ENCODE measurements at regions not wholly inside any gene's neighbourhood (a gene's known extent, or its start where the extent isn't known, plus 50 kb on each side); places are given as distances from the start of the nearest gene placed in this dataset.

GRCh38 chr3:160112996-160113395, 112.2 kb upstream of the C3orf80 start:
- Histone ChIP-seq H2AK5ac (ENCODE audit: low read depth, low read length) (no peak overlapping the region), H2AFZ (ENCODE audit: low read length) (no peak overlapping the region), H4K8ac (ENCODE audit: extremely low read depth, insufficient read depth, low read length) (no peak overlapping the region), H4K5ac (ENCODE audit: insufficient read length, low read depth, low read length) (no peak overlapping the region), H2BK5ac (ENCODE audit: low read depth, low read length) (no peak overlapping the region), H2BK120ac (replicated peaks; ENCODE audit: low read depth, low read length) (no peak overlapping the region), H3K23me2 (ENCODE audit: low read depth, low read length) (no peaks in the 10 kb centered on the region), H3K4me2 (ENCODE audit: insufficient read depth in 1 of 2, low read depth in 2 of 2, low read length in 2 of 2) (no peak overlapping the region), H2BK15ac (ENCODE audit: low read length) (no peak overlapping the region), H3K36me3 (ENCODE audit: control insufficient read depth in 2 of 4, insufficient read depth in 4 of 4, low read length in 3 of 4) (no peaks in the 10 kb centered on the region), H4K91ac (replicated peaks; ENCODE audit: insufficient read length, low read length) (no peak overlapping the region), H3K9ac (replicated peaks in 1 of 4; ENCODE audit: extremely low read depth in 1 of 4, low read depth in 3 of 4, low read length in 3 of 4) (no peak overlapping the region), H3K23ac (ENCODE audit: insufficient read length) (no peak overlapping the region), H2BK12ac (ENCODE audit: low read depth, low read length) (no peak overlapping the region), H3K27ac (ENCODE audit: low read depth, low read length) (no peak overlapping the region), H3K4me3 (ENCODE audit: extremely low read depth in 1 of 4, insufficient read depth in 2 of 4, low read depth in 3 of 4, low read length in 4 of 4) (no peak overlapping the region), H3K4me1 (replicated peaks in 1 of 4; ENCODE audit: control insufficient read depth in 3 of 4, insufficient read depth in 4 of 4, low read length in 3 of 4) (no peaks in the 10 kb centered on the region), H3K79me1 (ENCODE audit: low read depth, low read length) (no peaks in the 10 kb centered on the region), H3K14ac (ENCODE audit: insufficient read length) (no peak overlapping the region), H3K4ac (replicated peaks; ENCODE audit: insufficient read length, low read depth, low read length) (no peak overlapping the region), H3K9me3 (ENCODE audit: insufficient read depth in 2 of 2, low read depth in 1 of 2, low read length in 1 of 2) (no peaks in the 10 kb centered on the region), H2BK20ac (ENCODE audit: low read length) (no peak overlapping the region), H3K56ac (replicated peaks; ENCODE audit: insufficient read length, low read depth, low read length) (no peak overlapping the region), H3K18ac (ENCODE audit: extremely low read depth, low read length) (no peak overlapping the region), H4K20me1 (replicated peaks in 1 of 2; ENCODE audit: control insufficient read depth in 1 of 2, insufficient read depth in 2 of 2, low read length in 2 of 2) (no peaks in the 10 kb centered on the region), H3K79me2 (ENCODE audit: control insufficient read depth in 1 of 2, insufficient read depth in 2 of 2, low read length in 2 of 2) (no peaks in the 10 kb centered on the region), H3K27me3 (replicated peaks in 1 of 4; ENCODE audit: control insufficient read depth in 3 of 4, extremely low read depth in 1 of 4, insufficient read depth in 3 of 4, low read length in 3 of 4) (no peaks in the 10 kb centered on the region)
- 95% methylated on average over 4 of the region's 4 CpGs; no CpG with 5 or more reads in 1 of the 2 experiments for WGBS, 2 experiments (ENCODE audit: extremely low coverage in 1 of 2, insufficient coverage in 1 of 2, insufficient read length in 1 of 2, insufficient replicate concordance in 2 of 2, low coverage in 1 of 2, low lambda C conversion rate in 2 of 2, missing lambda C conversion rate in 1 of 2)
- FAIRE-seq (no peak), DNase-seq (ENCODE audit: low read depth in 1 of 2, low spot score in 2 of 2) (no peak)
- ChIA-PET POLR2A (ENCODE audit: partially characterized antibody) (interaction anchor here (1.7 kb wide), 1 partner anchor 287 kb away, joined by 4 read pairs; no protein-coding TSS in a partner anchor), CTCF (ENCODE audit: partially characterized antibody) (interaction anchor here (1.1 kb wide), 1 partner anchor 74 kb away, joined by 3 read pairs; no protein-coding TSS in a partner anchor)
- TF ChIP-seq EZH2 (IDR thresholded peaks at IDR 0.05; ENCODE audit: low read depth, low read length, severe bottlenecking) (no peak), TEAD4 (IDR thresholded peaks at IDR 0.05; ENCODE audit: low read depth, low read length) (no peak), CREB1 (IDR thresholded peaks at IDR 0.05) (no peak), BRCA1 (IDR thresholded peaks at IDR 0.05; ENCODE audit: low read depth, low read length) (no peak), RNF2 (IDR thresholded peaks at IDR 0.05; ENCODE audit: borderline replicate concordance, low read depth, low read length, missing control alignments, poor library complexity, severe bottlenecking) (no peak), SAP30 (IDR thresholded peaks at IDR 0.05; ENCODE audit: insufficient read depth, insufficient replicate concordance, low read length) (no peak), SRF (IDR thresholded peaks at IDR 0.05; ENCODE audit: low read depth, low read length) (no peak), SP2 (IDR thresholded peaks at IDR 0.05; ENCODE audit: low read length) (no peak), CHD2 (IDR thresholded peaks at IDR 0.05; ENCODE audit: low read length) (no peak), TAF7 (optimal IDR thresholded peaks at IDR 0.05; ENCODE audit: borderline replicate concordance, low read depth, low read length) (no peak), JUND (IDR thresholded peaks at IDR 0.05; ENCODE audit: low read length) (no peak), NANOG (IDR thresholded peaks at IDR 0.05; ENCODE audit: insufficient read depth, low read depth, low read length, poor library complexity, severe bottlenecking) (no peak)

Data from H1 (cell line).